WI38 (cell line): ENCODE measurements at regions not wholly inside any gene's neighbourhood (a gene's known extent, or its start where the extent isn't known, plus 50 kb on each side); places are given as distances from the start of the nearest gene placed in this dataset.

Experiments used
- H3K4me3 ChIP-seq: 2 replicates; pipeline ENCODE4 v1.5.1; 2011; ENCODE audit warnings: low read depth, mild to moderate bottlenecking, control low read depth, low read length
- TF ChIP-seq, protein P1 (sequence below): IDR thresholded peaks from 2 replicates; pipeline ENCODE4 v1.5.1; 2012; ENCODE audit warnings: low read depth, mild to moderate bottlenecking, control low read depth, low read length

DNA sequence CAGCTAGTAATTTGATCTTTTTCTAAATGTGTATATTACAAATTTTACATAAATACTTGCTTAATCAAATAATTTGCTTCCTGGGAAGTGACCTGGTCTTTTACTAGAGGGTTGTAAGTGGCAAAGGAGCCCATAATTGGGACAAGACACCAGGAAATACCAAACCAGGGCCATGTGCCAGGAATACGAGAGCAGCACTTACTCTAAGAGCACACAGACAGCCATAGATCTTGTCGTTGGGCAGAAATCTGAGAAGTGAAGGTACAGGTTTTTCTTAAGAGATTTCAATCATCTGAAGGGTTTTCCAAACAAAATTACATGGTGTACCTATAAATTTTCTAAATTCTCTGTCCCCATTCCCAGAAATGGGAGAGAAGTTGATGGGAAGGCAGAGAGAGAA is 179.3 kb downstream of the HINT1 start:
- H3K4me3 ChIP-seq, result no peak overlapping the region
- TF ChIP-seq, protein P1, sequence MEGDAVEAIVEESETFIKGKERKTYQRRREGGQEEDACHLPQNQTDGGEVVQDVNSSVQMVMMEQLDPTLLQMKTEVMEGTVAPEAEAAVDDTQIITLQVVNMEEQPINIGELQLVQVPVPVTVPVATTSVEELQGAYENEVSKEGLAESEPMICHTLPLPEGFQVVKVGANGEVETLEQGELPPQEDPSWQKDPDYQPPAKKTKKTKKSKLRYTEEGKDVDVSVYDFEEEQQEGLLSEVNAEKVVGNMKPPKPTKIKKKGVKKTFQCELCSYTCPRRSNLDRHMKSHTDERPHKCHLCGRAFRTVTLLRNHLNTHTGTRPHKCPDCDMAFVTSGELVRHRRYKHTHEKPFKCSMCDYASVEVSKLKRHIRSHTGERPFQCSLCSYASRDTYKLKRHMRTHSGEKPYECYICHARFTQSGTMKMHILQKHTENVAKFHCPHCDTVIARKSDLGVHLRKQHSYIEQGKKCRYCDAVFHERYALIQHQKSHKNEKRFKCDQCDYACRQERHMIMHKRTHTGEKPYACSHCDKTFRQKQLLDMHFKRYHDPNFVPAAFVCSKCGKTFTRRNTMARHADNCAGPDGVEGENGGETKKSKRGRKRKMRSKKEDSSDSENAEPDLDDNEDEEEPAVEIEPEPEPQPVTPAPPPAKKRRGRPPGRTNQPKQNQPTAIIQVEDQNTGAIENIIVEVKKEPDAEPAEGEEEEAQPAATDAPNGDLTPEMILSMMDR, result no peak

DNA sequence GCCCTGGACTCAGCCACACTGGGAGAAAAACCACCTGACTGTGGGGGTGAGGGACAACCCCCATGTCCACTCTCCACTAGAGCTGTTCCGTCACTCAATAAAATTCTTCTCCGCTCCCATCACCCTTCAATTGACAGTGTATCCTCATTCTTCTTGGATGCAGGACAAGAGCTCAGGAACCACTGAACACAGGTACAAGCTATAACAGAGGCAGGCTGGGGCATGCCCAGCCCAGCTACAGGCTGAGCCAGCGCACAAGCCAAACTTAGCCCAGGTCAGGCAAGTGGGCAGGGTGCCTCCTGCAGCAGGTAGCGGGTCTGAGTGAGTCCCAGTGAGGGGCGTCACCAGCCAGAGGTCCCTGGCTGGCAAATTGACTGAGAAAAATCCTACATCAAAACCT is 183.4 kb downstream of the HINT1 start:
- no peak overlapping the region for H3K4me3 ChIP-seq
- TF ChIP-seq, protein P1, result no peak

DNA sequence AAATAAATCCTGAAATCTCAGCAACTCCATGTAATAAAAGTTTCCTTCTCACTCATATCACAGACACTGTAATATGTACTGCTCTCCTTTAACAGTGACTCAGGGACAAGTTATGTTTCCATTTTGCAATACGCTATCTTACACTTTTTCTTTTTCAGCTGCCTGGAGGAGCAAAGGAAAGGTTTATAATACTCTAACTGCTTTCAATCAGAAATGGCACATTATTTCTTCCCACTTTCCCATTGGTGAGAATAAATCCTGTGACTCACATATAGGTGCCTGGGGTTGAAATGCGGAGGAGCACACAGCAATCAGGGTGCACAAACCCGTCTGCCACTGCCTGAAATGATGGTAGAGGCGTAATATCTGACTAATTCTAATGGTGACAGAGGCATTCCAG is 186.6 kb downstream of the HINT1 start:
- H3K4me3 ChIP-seq, result no peak overlapping the region
- TF ChIP-seq, protein P1, result no peak

DNA sequence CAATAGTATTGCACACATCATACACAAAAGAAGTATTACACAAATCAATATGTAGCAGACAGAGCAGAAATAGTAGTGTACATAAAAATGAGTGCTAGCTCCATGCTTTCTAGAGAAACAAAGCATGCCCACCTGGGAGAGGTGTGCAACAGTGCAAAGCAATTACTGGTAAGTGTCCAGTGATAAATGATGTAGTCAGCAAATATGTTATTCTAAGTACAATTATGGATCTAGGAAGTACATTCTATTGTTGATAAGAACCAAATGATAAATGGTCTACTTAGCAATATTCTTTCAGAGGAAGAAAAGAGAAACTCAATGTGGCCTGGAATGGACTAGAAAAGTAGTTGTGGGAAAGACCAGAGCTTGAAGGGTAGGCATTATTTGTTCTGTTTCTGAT is 188.6 kb downstream of the HINT1 start:
- TF ChIP-seq, protein P1, result no peak

DNA sequence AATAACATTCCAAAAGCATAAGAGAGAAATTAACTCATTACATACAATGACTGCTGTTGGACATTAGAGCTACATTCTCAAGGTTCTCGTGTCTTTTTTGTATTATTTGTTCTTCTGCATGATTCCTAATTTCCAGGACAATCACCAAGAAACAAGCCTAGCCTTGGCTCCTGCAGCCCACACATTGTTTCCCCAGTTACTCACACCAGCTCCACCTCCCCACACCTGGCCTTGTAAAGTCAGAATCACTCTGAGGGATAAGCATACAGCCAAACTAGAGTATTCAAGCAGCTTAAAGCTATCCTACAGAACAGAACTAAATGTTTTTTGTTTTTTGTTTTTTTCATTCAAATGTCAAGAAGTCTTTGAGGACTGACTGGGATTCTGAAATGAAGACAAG is 189.2 kb downstream of the HINT1 start:
- TF ChIP-seq, protein P1, result no peak
- H3K4me3 ChIP-seq, result no peak overlapping the region

More for the DNA sequence above, 188.6 kb downstream of the HINT1 start:
- H3K4me3 ChIP-seq, result no peak overlapping the region

DNA sequence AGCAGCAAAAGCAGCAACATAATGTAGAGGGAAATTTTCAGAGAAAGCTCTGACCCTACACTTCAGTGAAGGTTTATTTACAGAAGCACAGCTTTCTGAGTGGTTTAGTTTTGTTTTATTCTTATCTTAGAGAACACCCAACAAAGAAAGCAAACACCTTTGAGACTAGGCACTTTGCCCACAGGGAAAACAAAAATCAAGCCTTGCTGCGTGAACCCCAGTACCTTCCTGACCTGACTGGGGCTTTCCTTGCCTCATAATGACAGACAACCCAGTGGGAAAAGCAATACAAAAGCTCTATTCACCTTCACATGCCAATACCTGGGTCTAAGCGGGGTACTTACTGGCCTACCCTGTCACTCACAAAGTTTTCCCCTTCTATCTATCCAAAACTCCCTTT is 189.8 kb downstream of the HINT1 start:
- TF ChIP-seq, protein P1, result no peak
- no peak overlapping the region for H3K4me3 ChIP-seq

DNA sequence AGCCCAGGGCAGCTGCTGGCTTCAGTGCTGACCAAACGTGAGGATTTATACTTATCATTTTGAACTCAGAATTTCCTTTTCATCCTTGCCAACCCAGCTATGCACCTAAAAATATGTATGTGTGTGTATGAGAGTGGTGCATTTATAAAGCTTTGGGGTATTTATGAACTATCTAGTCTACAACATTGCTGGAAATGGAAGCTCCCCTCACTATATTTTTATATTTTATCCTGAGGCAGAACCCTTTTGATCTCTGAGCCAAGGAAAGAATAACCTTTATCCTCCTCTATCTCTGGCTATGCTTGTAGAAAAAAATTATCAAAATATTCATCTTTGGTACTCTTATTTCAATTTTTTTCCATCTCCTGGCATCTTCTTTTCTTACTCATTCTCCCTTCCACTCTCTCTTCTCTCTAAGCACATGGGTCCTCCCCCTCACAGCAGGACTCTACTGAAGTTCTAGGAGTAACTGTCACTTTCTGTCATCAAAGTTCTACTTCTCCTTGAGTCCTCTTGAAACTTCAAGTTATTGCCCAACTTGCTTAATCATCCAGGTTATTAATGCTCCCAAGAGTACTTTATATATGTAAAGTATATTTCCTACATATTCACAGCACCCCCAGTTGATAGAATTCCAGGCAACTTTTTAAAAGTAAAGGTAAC is 190.9 kb downstream of the HINT1 start:
- TF ChIP-seq, protein P1, result no peak
- no peak overlapping the region for H3K4me3 ChIP-seq
